ENCODE measurements at regions not wholly inside any gene's neighbourhood (a gene's known extent, or its start where the extent isn't known, plus 50 kb on each side); places are given as distances from the start of the nearest gene placed in this dataset.
A peak's percentile ranks its signal among the peaks of the same experiment; 100 is the strongest.

DNA sequence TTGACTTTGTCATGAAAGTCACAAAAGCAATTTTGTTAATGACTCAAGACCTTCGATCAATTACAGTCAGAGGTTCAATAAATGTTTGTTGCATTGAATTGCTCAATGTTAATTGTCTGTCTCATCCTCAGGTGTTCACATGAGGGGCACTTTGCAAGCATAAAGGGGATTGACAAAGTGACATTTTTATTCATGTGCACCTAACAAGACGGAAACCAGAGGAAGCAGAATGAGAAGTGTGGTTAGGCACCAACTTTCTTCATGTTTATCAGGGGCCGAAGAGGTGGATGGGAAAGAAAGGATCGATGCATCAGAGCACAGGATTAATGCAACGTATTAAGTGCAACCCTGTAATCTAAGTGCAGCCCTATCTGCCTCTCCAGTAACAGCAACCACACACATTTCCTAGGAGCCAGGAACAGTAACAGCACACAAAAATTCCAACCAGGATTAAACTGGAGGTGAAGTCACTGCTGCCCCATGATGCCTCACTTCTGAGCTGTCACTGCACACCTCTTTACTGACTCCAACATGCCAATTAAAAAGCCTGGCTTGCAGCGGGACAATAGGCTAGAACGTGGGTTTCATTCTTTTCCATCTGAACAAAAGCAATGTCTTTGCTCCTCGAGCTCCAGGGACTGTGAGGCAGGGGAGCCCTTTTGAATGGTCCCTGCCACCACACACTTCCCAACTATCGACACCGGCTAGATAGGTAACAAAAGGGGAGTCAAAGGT lies 262.7 kb downstream of the CD83 start:
- Histone ChIP-seq H3K27me3 (ENCODE audit: control insufficient read depth, insufficient read depth, low read length) (no peaks in the 10 kb centered on the region), H3K4me3 (ENCODE audit: low read depth, low read length) (no peak overlapping the region), H3K36me3 (ENCODE audit: control insufficient read depth, insufficient read depth, low read length) (no peaks in the 10 kb centered on the region)
- DNase-seq (ENCODE audit: low read depth), result no peak
- FAIRE-seq, result peak; percentile 60
- TF ChIP-seq, protein P1, sequence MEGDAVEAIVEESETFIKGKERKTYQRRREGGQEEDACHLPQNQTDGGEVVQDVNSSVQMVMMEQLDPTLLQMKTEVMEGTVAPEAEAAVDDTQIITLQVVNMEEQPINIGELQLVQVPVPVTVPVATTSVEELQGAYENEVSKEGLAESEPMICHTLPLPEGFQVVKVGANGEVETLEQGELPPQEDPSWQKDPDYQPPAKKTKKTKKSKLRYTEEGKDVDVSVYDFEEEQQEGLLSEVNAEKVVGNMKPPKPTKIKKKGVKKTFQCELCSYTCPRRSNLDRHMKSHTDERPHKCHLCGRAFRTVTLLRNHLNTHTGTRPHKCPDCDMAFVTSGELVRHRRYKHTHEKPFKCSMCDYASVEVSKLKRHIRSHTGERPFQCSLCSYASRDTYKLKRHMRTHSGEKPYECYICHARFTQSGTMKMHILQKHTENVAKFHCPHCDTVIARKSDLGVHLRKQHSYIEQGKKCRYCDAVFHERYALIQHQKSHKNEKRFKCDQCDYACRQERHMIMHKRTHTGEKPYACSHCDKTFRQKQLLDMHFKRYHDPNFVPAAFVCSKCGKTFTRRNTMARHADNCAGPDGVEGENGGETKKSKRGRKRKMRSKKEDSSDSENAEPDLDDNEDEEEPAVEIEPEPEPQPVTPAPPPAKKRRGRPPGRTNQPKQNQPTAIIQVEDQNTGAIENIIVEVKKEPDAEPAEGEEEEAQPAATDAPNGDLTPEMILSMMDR (IDR thresholded peaks at IDR 0.05; ENCODE audit: insufficient read depth, low read length, severe bottlenecking), result no peak

DNA sequence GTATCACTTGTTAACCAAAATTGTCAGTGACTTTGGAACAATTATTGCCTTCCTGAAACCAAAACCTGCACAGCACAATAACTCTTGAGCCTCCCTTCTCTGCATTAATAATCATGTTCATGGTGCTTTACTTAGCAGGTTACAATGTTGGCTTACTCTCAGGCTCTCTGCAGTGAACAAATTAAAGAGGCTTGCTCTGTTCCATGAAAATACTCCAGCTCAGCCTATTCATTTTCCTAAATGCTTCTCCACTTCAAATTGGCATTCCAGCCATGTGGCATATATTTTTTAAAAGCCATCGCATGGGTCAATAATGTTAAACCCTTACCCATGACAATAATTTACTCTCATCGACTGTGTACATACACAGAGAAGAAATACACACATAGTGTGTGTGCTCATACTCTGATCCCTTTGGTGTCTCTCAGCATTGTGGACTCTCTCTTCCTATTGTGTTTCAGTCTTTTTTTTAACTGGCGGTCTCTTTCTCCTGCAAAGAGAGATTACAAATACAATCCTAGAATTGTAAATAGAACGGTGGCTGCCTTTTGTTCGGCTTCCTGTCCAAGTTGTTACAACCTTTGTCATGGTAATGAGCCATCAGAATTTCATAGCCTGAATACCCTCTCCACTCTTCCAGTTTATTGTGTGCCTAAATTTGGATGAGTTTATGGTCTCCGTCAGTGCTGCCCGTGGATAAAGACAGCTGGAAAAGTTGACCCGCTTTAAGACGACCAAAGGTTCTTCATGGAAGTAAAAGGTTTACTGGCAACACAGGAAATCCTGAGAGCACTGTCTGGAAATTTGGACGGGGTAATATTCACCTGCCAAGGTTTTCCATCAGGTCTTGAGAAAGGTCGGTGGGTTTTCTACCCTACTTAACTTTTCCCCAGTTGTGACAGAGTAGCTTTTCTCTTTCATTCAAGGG lies 263.6 kb downstream of the CD83 start:
- FAIRE-seq (no peak), DNase-seq (ENCODE audit: low read depth) (no peak)
- Histone ChIP-seq H3K36me3 (ENCODE audit: control insufficient read depth, insufficient read depth, low read length) (no peaks in the 10 kb centered on the region), H3K4me3 (ENCODE audit: low read depth, low read length) (no peak overlapping the region), H3K27me3 (ENCODE audit: control insufficient read depth, insufficient read depth, low read length) (no peaks in the 10 kb centered on the region)
- TF ChIP-seq, protein P1 (IDR thresholded peaks at IDR 0.05; ENCODE audit: insufficient read depth, low read length, severe bottlenecking), result no peak

DNA sequence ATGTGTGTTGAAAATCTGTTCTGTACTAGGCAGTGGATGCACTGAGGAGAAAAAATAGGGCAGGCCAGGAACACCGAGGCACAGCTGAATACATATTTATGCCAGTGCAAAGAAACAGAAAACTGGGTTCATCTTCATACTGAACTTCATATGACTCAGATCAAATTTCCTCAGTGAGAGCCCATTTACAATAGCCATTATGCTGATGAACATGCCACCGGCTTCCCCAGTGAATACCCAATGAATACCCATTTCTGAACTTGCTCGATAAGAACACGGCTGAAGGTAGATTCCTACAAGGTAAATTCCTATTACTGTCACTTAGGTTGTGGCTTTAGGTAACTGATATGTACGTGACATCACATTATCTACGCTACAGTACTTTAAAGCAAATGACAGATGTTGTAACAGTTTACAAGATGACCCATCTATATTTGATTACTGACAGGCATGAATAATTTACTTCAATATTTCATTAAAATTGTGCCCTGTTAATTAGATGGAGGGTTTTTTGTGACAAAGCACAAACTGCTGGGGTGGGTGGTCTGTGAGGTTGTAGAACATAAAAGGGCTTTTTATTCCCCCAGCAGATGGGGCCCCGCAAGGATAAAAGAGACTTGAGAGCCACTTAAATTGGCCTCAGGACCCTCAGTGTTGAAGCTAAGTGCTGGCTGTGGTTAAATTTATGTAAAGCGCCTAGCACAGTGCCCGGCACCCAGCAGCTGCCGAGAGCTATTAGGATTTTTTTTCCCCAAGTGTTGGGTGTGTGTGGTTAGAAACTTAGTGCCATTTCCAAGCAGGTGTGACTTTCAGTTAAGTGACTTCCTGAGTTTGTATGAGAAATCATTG lies 264.5 kb downstream of the CD83 start:
- TF ChIP-seq, protein P1 (IDR thresholded peaks at IDR 0.05; ENCODE audit: insufficient read depth, low read length, severe bottlenecking), result no peak
- H3K27me3 ChIP-seq (ENCODE audit: control insufficient read depth, insufficient read depth, low read length), result no peaks in the 10 kb centered on the region
- no peaks in the 10 kb centered on the region for H3K36me3 ChIP-seq (ENCODE audit: control insufficient read depth, insufficient read depth, low read length)
- DNase-seq (ENCODE audit: low read depth) (no peak), FAIRE-seq (peak; percentile 83)
- no peak overlapping the region for H3K4me3 ChIP-seq (ENCODE audit: low read depth, low read length)

DNA sequence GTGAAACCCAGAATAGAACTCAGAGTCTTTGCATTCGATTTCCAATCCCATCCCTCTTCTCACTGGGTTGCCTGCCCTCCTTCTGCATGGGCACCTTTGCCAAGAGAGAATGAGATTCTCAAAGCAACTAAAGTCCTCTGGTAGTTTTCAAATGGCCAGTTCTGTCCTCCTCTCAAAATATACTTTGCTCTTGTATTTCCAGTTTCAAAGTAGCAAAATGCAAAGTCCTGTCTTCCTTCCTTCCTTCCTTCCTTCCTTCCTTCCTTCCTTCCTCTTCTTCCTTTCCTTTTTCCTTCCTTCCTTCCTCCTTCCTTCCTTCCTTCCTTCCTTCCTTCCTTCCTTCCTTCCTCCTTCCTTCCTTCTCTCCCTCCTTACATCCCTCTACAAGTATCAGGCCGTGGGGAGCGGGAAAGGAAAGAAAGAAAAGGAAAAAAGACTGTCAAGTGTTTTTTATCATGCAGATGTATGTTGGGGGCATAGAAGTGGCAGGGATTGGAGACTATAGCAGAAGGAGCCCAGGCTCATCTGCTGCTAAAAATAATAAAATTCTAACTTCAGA lies 265.2 kb downstream of the CD83 start:
- Histone ChIP-seq H3K27me3 (ENCODE audit: control insufficient read depth, insufficient read depth, low read length) (no peaks in the 10 kb centered on the region), H3K4me3 (ENCODE audit: low read depth, low read length) (no peak overlapping the region), H3K36me3 (ENCODE audit: control insufficient read depth, insufficient read depth, low read length) (no peaks in the 10 kb centered on the region)
- TF ChIP-seq, protein P1 (IDR thresholded peaks at IDR 0.05; ENCODE audit: insufficient read depth, low read length, severe bottlenecking), result no peak
- no peak for FAIRE-seq
- no peak for DNase-seq (ENCODE audit: low read depth)

DNA sequence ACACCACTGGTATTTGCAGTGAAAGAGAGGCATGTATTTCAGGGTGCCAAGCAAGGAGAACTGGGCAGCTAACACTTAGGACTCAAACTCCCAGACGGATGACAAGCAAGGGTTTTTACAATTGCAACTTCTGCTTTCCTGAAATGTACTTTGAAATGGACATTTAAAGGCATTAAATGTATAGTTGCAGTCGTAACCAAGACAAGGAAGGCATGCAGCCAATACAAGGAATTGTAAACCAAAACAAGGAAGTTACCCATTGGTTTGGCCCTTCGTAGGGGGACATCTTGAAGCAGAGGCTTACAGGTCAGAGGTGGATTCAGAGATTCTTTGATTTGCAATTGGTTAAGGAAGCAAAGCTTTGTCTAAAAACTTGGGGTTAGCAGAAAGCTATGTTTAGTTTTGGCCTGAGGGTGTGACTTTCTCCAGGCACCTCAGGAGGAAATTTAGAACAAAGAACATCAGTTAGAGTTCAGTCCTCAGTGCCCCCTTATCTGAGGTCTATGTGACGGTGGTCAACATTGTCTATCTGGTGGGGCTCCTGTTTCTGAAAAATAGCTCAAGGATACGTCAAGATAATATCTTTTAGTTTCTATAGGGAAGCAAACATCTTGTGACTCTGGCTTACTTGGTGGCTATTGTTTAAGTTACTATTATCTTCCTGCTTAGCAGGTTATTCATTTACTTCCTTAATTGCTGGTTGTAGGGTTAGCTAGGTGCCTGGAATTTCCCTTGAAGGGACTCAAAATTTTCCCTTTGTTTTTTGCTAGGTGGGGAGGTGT lies 266.0 kb downstream of the CD83 start:
- DNase-seq (ENCODE audit: low read depth) (no peak), FAIRE-seq (no peak)
- no peaks in the 10 kb centered on the region for H3K36me3 ChIP-seq (ENCODE audit: control insufficient read depth, insufficient read depth, low read length)
- H3K4me3 ChIP-seq (ENCODE audit: low read depth, low read length), result no peak overlapping the region
- no peaks in the 10 kb centered on the region for H3K27me3 ChIP-seq (ENCODE audit: control insufficient read depth, insufficient read depth, low read length)
- TF ChIP-seq, protein P1 (IDR thresholded peaks at IDR 0.05; ENCODE audit: insufficient read depth, low read length, severe bottlenecking), result no peak
